COLO668 (cell line): ENCODE measurements at regions not wholly inside any gene's neighbourhood (a gene's known extent, or its start where the extent isn't known, plus 50 kb on each side); places are given as distances from the start of the nearest gene placed in this dataset.

Experiments used
- DNase-seq: peaks from one replicate; lab custom pipeline; 2025; ENCODE audit not compliant: unreplicated experiment; lab: John Stamatoyannopoulos, UW

DNA sequence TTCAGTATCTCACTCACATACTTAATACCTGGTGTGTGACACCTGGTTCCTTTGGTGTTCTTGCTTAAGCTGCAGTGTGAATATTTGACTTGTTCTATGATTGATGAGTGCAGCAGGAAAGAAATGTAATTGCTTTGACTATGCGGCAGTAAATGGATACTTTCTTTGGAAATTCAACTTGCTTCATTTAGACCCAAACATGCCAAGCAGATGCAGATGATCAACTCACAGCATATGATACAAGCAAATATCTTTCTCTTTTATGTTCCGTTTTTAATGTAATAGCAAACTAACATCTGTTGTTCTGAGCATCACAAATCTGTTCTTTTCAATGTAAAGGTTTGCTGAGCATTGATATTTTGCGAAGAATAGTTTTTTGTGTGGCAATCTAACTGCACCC is 549.5 kb downstream of the C4orf33 start:
- no peak for DNase-seq

DNA sequence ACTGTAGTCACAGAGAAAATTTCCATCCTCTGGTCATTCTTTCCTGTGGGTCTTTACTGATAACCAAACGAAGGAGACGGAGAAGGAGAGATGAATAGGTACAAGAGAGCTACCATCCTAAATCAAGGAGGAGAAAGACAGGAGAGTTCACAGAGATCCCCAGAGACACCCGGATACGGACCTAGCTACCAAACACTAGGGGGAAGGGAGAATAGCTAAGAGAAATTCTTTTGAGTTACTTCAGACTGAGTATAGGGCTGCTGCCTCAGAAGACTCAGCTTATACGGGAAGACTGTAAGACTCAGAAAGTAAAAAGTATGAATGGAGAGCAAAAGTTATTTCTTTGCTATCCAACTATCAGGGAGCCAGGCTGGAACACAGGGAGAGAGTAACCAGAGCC is 572.1 kb downstream of the C4orf33 start:
- no peak for DNase-seq

GRCh38 chr4:129672941-129673340 is 577.0 kb downstream of the C4orf33 start:
- DNase-seq, result no peak

DNA sequence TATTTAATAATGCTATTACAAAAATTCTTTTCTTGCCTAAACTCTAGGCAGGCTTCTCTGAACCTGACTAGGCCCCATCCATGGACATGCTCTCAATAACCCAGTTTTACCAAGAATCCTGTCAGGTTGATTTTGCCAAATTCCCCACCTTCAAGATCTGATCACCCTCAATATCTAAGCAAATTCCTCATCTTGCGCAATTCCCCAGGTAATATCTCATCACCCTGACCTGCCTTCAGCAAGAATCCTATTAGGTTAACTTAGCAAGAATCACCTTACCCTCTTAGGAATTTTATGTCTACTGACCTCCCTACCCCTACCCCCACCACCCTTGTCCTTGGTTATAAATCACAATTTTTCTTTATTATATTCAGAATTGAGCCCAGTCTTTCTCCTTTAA is 579.1 kb downstream of the C4orf33 start:
- no peak for DNase-seq

- DNase-seq, result no peak
Measured at GRCh38 chr4:129676934-129677333, 581.0 kb downstream of the C4orf33 start.

GRCh38 chr4:129682586-129682985 is 586.6 kb downstream of the C4orf33 start:
- no peak for DNase-seq

DNA sequence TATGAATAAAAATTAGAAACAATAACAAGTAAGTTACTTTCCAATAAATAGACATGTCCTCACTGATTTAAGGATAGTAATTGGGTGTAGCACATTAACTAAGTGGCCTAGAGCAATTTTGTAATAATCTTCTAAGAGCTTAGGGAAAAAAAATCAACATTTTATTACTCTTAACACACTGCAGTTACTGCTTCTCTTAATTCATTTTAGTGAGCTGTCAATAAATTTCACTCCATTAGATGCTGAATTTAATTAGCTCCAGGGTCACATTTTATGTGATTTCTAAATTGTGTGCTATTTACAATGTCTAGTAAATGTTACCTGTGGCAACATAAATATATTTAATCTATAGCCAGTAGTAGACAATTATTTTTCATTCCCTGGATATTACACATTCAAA is 612.0 kb downstream of the C4orf33 start:
- no peak for DNase-seq

DNA sequence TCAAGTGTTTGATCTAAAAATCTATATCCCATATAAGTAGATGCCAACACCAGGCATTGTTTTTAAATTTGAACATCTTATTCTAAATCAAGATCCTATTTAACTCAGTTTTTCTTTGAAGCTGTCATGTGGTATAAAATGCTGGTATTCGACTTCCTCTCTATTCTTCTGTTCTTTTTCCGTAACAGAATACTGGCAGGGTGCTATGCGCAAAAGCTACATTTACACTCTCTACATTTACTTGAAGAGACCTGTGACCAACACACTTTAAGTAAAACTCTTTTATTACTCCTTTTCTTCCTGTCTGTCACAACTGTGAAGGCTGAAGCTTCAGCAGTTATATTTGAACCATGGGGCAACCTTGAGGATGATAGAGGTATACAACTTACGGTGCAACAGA is 612.8 kb downstream of the C4orf33 start:
- no peak for DNase-seq

GRCh38 chr4:129738175-129738574 is 642.2 kb downstream of the C4orf33 start:
- DNase-seq, result no peak

GRCh38 chr4:129747756-129748155 is 651.8 kb downstream of the C4orf33 start:
- DNase-seq, result no peak

- no peak for DNase-seq
Measured at GRCh38 chr4:129748991-129749390, 653.0 kb downstream of the C4orf33 start.

- DNase-seq, result no peak
Measured at GRCh38 chr4:129751646-129752045, 655.7 kb downstream of the C4orf33 start.

- DNase-seq, result no peak
Measured at GRCh38 chr4:129783596-129783995, 687.6 kb downstream of the C4orf33 start.

- no peak for DNase-seq
Measured at GRCh38 chr4:129788486-129788885, 692.5 kb downstream of the C4orf33 start.

DNA sequence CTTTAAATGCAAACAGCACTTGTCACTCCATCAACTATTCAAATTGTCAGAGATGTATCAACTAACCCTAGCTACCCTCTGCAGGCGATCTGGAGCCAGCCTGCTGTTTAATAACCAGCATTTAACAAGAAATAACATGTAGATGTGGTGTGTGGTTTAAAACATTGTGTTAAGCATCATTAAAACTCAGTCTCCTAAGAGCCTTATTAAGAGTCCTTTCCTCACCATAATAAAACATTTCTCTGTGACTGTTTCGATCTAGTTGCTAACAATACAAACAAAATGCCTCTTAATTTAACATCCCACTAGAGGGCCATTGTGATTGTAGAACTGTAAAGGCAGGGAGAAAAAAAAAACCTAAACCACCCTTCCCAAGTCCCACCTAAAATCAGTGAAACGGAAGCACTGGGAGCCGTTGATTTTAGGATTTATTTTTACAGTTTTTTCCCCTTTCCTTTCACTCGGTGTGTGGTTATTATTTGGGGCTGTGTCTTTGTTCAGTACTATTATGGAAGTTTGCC is 708.6 kb downstream of the C4orf33 start:
- no peak for DNase-seq

DNA sequence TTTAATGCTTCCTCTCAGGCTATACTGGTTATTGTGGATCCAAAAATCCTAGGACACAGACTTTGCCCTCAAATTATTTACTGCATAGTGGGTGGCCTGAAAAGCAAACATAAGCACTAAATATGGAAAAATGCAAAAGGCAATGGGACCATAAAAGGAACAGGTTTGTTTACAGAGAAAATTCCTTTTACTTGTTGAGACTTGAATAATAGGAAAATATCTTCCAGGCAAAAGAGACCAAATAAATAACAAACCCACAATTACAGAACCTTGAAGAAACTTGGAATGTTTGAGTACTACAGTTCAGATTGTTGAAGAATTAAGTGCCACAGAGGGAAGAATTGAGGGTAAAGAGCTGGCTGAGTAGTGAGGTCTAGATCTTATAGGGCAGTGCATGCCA is 711.0 kb downstream of the C4orf33 start:
- no peak for DNase-seq

GRCh38 chr4:129808242-129808641 is 712.3 kb downstream of the C4orf33 start:
- DNase-seq, result no peak

GRCh38 chr4:129821073-129821472 is 725.1 kb downstream of the C4orf33 start:
- no peak for DNase-seq

- DNase-seq, result no peak
Measured at GRCh38 chr4:129821963-129822362, 726.0 kb downstream of the C4orf33 start.

GRCh38 chr4:129822701-129823100 is 726.7 kb downstream of the C4orf33 start:
- peak; percentile 43 for DNase-seq

GRCh38 chr4:129823105-129823504 is 727.2 kb downstream of the C4orf33 start:
- no peak for DNase-seq

DNA sequence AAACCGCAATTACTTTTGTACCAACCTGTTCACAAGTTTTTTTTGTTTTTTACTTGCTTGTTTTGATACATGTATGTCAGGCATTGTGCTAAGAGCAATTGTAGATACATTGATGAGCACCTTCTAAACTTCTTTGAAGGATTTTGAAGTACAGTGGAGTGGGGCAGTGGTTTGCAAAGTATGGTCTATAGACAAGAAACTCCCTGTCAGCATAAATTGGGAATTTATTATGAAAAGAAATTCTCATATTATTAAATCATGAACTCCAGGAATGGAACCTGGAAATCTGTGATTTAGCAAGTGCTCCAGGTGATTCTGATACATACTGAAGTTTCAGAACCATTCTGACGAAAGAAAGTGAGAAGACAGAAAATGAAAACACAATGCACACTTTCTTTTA is 733.4 kb downstream of the C4orf33 start:
- DNase-seq, result no peak

DNA sequence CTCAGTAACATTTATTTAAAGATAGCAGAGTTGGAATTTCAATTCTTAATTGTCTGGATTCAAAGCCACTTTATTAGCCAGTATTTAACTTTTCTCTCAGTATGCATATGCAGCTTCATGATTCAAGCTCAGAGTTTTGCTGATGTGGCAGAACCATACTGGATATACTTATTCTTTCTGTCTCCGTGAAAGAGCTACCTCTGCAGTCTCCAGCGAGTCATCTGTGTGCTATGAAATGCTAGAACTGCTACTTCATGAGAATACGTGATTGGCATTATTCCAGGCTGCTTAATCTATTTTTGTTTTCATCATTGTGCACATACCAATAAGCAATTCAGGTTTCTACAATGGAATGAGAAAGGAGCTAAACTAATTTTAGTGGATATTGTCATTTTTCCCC is 743.7 kb downstream of the C4orf33 start:
- no peak for DNase-seq

DNA sequence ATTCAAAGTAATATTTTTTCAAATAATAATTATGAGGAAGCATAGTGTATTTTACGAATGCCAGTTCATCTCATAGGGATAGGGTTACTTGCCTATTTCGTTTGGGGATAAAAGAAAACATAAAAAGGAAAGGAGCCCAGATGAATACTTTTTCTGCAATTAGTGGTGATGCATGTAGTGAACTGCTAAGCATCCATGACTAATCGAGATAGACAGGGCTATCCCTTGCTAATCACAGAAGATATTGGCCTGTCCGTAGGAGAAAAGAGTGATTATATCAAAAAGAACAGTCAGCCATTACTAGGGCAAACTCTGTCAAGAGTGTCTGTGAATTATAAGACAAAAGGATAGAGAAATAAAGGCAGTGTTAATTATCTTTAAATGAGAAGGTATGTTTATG is 746.1 kb downstream of the C4orf33 start:
- DNase-seq, result no peak
